C4-2B (cell line): ENCODE measurements at regions not wholly inside any gene's neighbourhood (a gene's known extent, or its start where the extent isn't known, plus 50 kb on each side); places are given as distances from the start of the nearest gene placed in this dataset.

Experiments used
- ZFX ChIP-seq: fragments of 450-650 bp; IDR thresholded peaks from 2 replicates; pipeline ENCODE4 v1.6.1; 2017
- TF ChIP-seq, protein P1 (sequence below): fragments of 450-650 bp; conservative IDR thresholded peaks from 2 replicates; pipeline ENCODE4 v1.5.1; 2017; ENCODE audit warnings: mild to moderate bottlenecking

DNA sequence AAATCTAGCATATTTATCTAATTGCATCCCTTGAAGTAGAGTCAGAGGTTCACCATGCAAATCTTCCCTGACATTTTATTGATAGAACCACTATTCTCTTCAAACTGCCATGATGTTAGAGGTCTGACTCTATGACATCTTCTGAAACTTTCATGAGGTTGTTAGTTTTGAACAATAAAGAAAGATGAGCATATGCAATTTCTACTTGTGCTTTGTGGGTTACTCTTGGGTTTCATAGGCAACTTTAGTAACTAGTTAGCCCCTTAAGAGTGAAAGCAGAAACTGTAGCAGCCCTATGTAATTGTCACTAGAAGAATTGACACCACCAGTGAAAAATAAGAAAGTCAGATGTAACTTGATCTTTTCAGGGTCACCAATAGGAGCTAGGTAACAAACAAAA lies 53.1 kb upstream of the ZEB2 start:
- TF ChIP-seq, protein P1, sequence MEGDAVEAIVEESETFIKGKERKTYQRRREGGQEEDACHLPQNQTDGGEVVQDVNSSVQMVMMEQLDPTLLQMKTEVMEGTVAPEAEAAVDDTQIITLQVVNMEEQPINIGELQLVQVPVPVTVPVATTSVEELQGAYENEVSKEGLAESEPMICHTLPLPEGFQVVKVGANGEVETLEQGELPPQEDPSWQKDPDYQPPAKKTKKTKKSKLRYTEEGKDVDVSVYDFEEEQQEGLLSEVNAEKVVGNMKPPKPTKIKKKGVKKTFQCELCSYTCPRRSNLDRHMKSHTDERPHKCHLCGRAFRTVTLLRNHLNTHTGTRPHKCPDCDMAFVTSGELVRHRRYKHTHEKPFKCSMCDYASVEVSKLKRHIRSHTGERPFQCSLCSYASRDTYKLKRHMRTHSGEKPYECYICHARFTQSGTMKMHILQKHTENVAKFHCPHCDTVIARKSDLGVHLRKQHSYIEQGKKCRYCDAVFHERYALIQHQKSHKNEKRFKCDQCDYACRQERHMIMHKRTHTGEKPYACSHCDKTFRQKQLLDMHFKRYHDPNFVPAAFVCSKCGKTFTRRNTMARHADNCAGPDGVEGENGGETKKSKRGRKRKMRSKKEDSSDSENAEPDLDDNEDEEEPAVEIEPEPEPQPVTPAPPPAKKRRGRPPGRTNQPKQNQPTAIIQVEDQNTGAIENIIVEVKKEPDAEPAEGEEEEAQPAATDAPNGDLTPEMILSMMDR: no peak
- no peak for TF ChIP-seq ZFX
